Heart right ventricle (tissue), 16 donors: ENCODE measurements at regions not wholly inside any gene's neighbourhood (a gene's known extent, or its start where the extent isn't known, plus 50 kb on each side); places are given as distances from the start of the nearest gene placed in this dataset.

Experiments
- ATAC-seq, 8 donors: fragments of 200-7000 bp; cut with Tn5 transposase; one replicate each; pipeline ENCODE4 v1.9.1; 2020; ENCODE audit warnings: mild to moderate bottlenecking in 8 of 8, moderate library complexity in 8 of 8, moderate number of reproducible peaks in 1 of 8
- DNase-seq, 2 donors: peaks; one replicate each; pipeline ENCODE4 v3.0.0-alpha.2; 2020
- H3K27ac ChIP-seq, 10 donors: fragments of 200-600 bp; sonication (generic) in 2 of 10; one replicate each; pipeline versions ENCODE4 v1.5.0 to v1.8.0; 2020 to 2022; ENCODE audit warnings: mild to moderate bottlenecking in 3 of 10
- H3K27me3 ChIP-seq, 7 donors: fragments of 200-600 bp; one replicate each; pipeline ENCODE4 v1.8.0; 2021 to 2022; ENCODE audit warnings: mild to moderate bottlenecking in 2 of 7
- H3K36me3 ChIP-seq, 9 donors: fragments of 200-600 bp; sonication (generic) in 1 of 9; one replicate each; pipeline versions ENCODE4 v1.5.0 to v1.8.0; 2020 to 2022; ENCODE audit warnings: mild to moderate bottlenecking in 2 of 9
- H3K4me1 ChIP-seq, 9 donors: fragments of 200-600 bp; sonication (generic) in 1 of 9; one replicate each; pipeline versions ENCODE4 v1.5.0 to v1.8.0; 2020 to 2022; ENCODE audit warnings: mild to moderate bottlenecking in 4 of 9
- H3K4me3 ChIP-seq, 10 donors: fragments of 200-600 bp; sonication (generic) in 2 of 10; one replicate each; pipeline versions ENCODE4 v1.5.0 to v1.8.0; 2020 to 2022; ENCODE audit warnings: mild to moderate bottlenecking in 7 of 10, moderate library complexity in 2 of 10
- H3K9me3 ChIP-seq, 11 donors: fragments of 200-600 bp in 10 of 11; sonication (generic) in 2 of 11; one replicate each; pipeline versions ENCODE4 v1.5.0 to v1.8.0; 2013 to 2022; ENCODE audit warnings: mild to moderate bottlenecking in 2 of 11, control low read depth in 1 of 11, moderate library complexity in 1 of 11
- WGBS, 2 donors: extraction: QIAGEN DNeasy Blood & Tissue Kit; methylation state at CpG; one replicate each; pipeline ENCODE4 v1.1.7; 2013; ENCODE audit warnings: inconsistent platforms in 1 of 2; 5-methylcytosine and 5-hydroxymethylcytosine counted together
- intact Hi-C, 10 donors: fragments of 100-400 bp; cut with DNase I; formaldehyde crosslinking; loops; one replicate each; pipeline versions ENCODE4 v1.11.1 to v1.14.2; 2022
- TF ChIP-seq, protein P1 (sequence below), 9 donors: fragments of 200-600 bp; sonication (generic) in 2 of 9; IDR thresholded peaks; one replicate each; pipeline versions ENCODE4 v1.5.0 to v1.8.0; 2021 to 2022; ENCODE audit warnings: antibody characterized with exemption in 9 of 9, mild to moderate bottlenecking in 5 of 9, moderate library complexity in 1 of 9
- donor health status: Arrhythmogenic right ventricular cardiomyopathy.
- donor health status: ischemic (EF 13 %, LVEDD 7.1; RV severe dilation, severe dysfunction).
- donor health status: healthy with polysubstance abuse.
- donor health status: DM: no; HTN: yes; CAD: no.
- donor health status: DM: no; HTN: no; CAD: no.
- donor health status: ischemic (EF 25% LVEDD 6.9; RV normal size, moderate dysfunction).
- donor health status: ischemic (EF 25% LVEDD 5.7; RV mildly dilated, moderate dysfunction).
- donor health status: healthy.
- donor health status: DM: yes; HTN: yes; CAD: no.
- donor health status: Ischemic cardiomyopathy.
- donor health status: ischemic (EF 35%, LVEDD 5.7; RV mildly dilated, moderate dysfunction).
- donor health status: nonischemic (EF 11% LVEDD 7.7; RV severe dilation, severe dysfunction).
- donor health status: DM: yes; HTN: yes; CAD: no.
- donor health status: PGD.
- donor health status: ischemic (EF 29% LVEDD 5.4; RV normal size, mild dysfunction).
- donor health status: nonischemic (EF 23%, LVEDD 6.1; RV moderate dilation, normal function).

DNA sequence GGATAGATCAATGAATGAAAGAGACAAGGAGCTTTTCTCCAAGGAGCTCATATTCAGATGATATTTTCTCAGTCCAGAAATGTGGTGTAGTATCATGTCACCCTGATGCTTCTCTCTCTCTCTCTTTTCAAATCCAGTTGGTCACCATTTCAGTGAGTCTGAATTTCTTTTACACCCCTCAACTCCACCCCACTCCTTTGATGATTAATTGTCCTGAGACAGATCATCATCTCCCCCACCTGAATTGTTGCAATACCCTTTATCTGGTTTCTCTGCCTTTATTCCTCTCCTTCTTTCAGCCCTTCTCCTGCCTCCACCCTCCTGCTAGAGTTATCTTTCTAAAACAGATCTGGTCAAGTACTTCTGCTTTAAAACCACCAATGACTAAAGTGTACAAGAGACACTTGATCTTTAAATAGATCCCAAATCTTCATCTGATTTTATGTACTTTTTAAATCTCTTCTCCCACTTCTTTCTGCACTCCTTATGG, 299.8 kb downstream of the KLF5 start:
- DNase-seq (no peak), ATAC-seq (no peak)
- Histone ChIP-seq H3K4me3 (no peak overlapping the region), H3K27ac (no peak overlapping the region), H3K36me3 (no peaks in the 10 kb centered on the region), H3K9me3 (no peaks in the 10 kb centered on the region), H3K27me3 (no peaks in the 10 kb centered on the region), H3K4me1 (no peaks in the 10 kb centered on the region)
- intact Hi-C loops = no loop called here
- TF ChIP-seq, protein P1, sequence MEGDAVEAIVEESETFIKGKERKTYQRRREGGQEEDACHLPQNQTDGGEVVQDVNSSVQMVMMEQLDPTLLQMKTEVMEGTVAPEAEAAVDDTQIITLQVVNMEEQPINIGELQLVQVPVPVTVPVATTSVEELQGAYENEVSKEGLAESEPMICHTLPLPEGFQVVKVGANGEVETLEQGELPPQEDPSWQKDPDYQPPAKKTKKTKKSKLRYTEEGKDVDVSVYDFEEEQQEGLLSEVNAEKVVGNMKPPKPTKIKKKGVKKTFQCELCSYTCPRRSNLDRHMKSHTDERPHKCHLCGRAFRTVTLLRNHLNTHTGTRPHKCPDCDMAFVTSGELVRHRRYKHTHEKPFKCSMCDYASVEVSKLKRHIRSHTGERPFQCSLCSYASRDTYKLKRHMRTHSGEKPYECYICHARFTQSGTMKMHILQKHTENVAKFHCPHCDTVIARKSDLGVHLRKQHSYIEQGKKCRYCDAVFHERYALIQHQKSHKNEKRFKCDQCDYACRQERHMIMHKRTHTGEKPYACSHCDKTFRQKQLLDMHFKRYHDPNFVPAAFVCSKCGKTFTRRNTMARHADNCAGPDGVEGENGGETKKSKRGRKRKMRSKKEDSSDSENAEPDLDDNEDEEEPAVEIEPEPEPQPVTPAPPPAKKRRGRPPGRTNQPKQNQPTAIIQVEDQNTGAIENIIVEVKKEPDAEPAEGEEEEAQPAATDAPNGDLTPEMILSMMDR (IDR thresholded peaks at IDR 0.05) = no peak

- intact Hi-C loops = no loop called here
- WGBS, 2 donors = 76 to 86% methylated on average over 2 of the region's 2 CpGs
Measured at GRCh38 chr13:73355134-73355533, 296.3 kb downstream of the KLF5 start.

GRCh38 chr13:73351730-73352129, 292.9 kb downstream of the KLF5 start:
- no peak for ATAC-seq
- no peak for DNase-seq
- intact Hi-C loops = no loop called here
- Histone ChIP-seq H3K27me3 (no peaks in the 10 kb centered on the region), H3K27ac (no peak overlapping the region), H3K4me1 (no peaks in the 10 kb centered on the region), H3K9me3 (no peaks in the 10 kb centered on the region), H3K36me3 (no peaks in the 10 kb centered on the region), H3K4me3 (no peak overlapping the region)
- WGBS, 2 donors = 61 to 62% methylated on average over 1 of the region's 1 CpG
- TF ChIP-seq, protein P1 (IDR thresholded peaks at IDR 0.05) = no peak

More at GRCh38 chr13:73355134-73355533, 296.3 kb downstream of the KLF5 start:
- Histone ChIP-seq H3K4me1 (no peaks in the 10 kb centered on the region), H3K27ac (no peak overlapping the region), H3K27me3 (no peaks in the 10 kb centered on the region), H3K36me3 (no peaks in the 10 kb centered on the region), H3K4me3 (no peak overlapping the region), H3K9me3 (no peaks in the 10 kb centered on the region)
- TF ChIP-seq, protein P1 (IDR thresholded peaks at IDR 0.05) = no peak
- ATAC-seq (no peak), DNase-seq (no peak)

GRCh38 chr13:73341748-73342147, 282.9 kb downstream of the KLF5 start:
- Histone ChIP-seq H3K4me1 (no peaks in the 10 kb centered on the region), H3K27me3 (no peaks in the 10 kb centered on the region), H3K36me3 (no peaks in the 10 kb centered on the region), H3K27ac (no peak overlapping the region), H3K9me3 (no peaks in the 10 kb centered on the region), H3K4me3 (no peak overlapping the region)
- ATAC-seq (no peak), DNase-seq (no peak)
- WGBS, 2 donors = 87 to 96% methylated on average over 2 of the region's 2 CpGs
- intact Hi-C loops = no loop called here
- TF ChIP-seq, protein P1 (IDR thresholded peaks at IDR 0.05) = no peak
